ENCODE measurements at regions not wholly inside any gene's neighbourhood (a gene's known extent, or its start where the extent isn't known, plus 50 kb on each side); places are given as distances from the start of the nearest gene placed in this dataset.
"Not testable (repeated sequence)": the region's sequence is repeated elsewhere in the genome, so short reads cannot be mapped to it uniquely, and the experiment has no call there.

DNA sequence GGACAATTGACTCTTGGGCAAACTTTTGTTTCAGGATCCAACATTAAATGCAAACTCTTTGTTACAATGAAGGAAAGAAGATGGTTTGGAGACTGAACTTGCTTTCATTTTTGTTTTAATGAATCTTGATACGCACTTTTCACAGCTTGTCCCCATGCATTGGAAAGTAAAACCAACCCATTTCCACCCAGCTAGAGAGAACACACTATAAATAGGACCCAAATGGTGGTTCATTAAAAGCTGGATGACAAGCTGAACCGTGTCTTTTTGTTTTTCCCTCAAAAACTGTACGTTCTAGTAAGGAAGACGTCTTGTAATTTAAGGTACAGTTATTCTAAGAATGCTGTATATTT is 95.3 kb upstream of the EGFL6 start:
- no peak for DNase-seq

DNA sequence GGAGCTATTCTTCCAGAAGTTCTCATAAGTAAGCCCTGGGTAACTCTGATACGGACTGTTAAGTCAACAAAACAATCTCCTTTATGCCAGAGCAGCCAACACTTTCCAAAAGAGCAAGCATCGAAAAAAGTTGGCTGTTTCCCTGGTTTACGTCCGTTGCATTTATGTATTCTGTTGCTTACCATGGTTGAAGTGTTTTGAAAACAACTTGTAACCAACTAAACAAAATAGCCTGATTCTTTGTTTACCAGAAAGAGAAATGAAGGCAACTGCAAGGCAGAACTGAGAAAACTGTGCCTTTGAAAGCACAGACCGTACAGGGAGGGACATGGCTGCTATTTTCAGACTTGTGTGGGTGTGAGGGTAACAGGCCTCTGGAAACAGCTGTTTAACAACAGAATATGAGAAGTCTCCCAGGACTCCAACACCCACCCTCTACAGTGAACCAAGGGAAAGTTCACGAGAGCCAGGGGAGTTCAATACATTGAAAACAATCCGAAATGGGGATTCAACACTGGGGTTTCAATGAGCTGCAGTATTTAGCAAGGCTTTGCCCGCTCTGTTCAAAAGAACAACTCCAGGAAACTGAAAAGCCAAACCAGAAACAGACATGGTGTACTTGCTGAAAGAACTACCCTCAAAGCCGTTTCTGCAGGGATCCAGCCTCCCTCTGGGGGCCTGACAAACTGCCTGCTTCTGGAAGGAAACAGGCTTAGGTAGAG is 95.8 kb upstream of the EGFL6 start:
- no peak for DNase-seq

DNA sequence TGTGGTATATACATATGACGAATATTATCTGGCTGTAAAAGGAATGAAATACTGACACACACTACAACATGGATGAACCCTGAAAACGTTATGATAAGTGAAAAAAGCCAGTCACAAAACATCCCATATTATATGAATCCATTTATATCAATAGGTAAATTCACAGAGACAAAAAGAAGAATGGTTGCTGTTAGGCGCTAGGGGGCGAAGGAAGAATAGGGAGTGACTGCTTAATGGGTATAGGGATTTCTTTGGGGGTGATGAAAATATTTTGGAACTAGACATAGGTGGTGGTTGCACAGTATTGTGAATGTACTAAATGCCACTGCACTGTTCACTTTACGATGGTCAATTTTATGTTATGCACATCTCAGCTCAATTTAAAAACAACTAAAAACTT is 96.4 kb upstream of the EGFL6 start:
- no peak for DNase-seq

DNA sequence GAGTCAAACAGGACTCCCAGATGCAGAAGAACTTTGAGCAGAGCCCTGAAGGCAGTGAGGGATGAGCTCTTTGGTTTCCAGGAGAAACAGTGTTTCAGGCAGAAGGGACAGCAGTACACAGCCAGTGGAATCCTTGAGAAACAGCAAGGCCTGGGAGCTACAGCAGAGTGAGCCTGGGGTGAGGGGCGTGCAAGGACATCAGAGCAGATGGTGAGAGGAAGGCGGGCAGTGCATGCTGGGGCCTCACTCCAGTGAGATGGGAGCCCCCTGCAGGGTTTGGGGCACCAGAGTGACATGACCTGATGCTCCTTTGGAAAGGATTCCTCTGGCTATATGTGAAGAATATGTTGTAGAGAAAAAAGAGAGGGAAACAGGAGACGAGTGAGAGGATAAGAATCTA is 98.1 kb upstream of the EGFL6 start:
- no peak for DNase-seq

DNA sequence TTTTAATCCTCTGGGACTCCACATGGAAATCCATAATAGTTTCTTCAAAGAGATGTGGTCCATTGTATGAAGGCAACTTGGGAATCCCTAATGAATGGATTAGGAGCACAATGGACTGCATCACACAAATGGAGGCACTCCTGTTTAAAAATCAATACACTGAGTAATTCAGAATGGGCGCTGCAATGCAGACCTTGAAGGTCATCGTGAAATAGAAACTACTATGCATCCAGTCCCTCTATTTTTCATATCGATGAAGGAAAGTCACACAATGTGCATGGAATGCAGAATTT is 98.8 kb upstream of the EGFL6 start:
- no peak for DNase-seq

DNA sequence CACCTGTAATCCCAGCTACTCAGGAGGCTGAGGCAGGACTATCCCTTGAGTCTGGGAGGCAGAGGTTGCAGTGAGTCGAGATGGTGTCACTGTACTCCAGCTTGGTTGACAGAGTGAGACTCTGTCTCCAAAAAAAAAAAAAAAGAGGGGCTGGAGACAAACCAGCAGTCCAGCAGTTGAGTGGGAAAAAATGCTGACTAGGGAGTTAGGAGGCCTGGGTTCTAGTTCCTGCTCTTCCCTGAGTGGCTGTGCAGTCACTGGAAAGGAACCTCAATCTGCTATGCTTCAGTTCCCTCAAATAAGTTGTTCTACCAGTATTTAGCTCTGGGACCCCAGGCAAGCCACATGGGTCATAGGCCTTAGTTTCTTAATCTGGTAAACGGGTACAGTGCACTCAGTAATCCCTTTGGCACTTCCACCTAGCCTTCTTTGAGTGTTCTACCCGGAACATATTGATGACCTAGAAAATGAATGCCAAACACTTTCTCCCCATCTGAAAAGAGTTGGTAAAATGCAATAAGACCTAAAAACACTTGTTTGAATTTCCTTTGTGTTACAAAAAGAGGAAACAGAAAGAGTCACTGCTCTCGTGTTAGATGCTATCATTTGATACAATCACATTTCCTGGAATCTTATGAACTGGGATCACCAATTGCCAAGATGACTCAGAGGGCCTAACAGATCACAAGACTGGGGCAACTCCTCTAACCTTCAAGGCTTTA is 99.3 kb upstream of the EGFL6 start:
- no peak for DNase-seq

DNA sequence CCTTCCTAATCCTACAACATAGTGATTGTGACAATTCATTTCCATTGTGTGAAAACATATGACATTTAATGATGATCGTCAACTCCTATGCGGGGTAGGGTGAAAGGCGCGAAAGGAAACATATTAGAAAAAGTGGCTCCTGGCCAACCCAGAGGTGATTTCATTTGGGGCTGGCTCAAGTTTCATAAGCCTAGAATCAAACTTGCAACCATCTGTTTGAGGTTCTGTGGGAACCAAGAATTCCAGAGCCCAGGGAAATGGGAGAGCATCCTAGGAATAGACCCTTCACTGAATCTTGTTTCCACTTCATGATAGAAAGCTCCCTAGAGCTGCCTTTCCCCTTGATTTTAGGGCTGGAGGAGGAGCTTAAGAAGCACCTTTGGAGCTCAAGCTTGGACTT is 101.3 kb upstream of the EGFL6 start:
- DNase-seq = no peak

DNA sequence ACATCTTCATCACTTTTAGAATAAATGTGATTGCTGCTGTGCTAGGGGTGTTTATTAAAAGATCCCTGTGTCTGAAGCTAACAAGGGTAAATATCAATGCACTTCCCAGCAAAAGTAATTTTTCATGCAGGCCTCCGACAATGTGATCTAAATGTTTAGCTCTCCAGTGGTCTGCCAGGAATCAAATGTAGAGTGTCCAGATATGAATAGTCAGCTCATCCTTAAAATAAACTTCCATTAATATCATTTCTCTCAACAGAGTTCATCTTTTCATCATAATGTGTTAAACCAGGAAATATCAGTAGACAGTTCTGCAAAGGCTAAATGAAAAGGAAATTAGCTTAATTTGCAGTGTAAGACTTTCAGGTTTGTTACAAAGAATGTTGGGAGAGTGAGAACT is 102.2 kb upstream of the EGFL6 start:
- DNase-seq = no peak

DNA sequence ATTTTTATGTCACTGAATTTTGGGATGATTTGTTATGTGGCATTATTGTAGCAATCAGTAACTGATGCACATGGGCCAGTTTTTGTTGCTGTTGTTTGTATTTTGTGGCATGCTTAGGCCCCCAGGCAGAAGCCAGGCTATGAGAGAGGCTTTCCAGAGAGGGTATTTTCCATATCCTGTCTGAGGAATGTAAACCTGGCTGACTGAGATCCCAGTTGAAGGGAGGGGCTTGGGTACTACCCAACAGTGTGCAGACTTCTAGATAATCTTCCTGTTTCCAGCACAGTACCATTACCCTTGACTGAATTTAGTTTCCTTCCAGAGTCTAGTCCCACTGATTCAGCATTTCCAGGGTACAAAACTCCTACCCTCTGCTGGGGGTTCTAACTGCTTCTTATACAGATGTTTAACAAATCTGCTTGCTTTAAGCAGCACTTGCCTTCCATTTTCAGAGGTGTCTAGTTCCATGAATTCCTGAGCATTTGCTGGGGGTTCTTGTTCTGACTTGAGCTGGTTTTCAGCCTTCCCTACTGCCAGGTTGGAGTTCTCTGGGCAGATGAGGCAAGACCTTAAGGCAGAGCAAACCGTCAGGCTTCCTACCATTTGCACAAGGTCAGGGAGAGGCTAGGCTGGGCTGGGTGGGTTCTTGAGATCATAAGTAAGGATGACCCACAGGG is 104.7 kb upstream of the EGFL6 start:
- no peak for DNase-seq

DNA sequence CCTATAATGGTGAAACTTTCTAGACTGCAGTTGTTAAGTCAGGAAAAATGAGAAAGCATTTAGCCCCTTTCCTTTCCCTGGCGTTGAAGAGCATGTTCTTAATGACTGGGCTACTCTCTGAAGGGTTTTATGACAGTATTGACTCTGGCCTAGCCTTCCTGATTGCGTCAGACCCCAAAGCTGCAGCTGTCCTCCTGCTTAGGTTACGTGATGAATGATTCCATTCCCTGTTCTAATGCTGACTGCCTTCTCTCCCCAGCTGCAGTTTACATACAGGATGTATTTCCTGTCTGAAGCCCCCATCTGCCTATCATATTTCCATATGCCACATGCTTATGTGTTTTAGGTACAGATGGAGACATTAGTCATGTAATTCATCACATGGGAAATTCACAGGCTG is 105.8 kb upstream of the EGFL6 start:
- peak; percentile 65 for DNase-seq

DNA sequence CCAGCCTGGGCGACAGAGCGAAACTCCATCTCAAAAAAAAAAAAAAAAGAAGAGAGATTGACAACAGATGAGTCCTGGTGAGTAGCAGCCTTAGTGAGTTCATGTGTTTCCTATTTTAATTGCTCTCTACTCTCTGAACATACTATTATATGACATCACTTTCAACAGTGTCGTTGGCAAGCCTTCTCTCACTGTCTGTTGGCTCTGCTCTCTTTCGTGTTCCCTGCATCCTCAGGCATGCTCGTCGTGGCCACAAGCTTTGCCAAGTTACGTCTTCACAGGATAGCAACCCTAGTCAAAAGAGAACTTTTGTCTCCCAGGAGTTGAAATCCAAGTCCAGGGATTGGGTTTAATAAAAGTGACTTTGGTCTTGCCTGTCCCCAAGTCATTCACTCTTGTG is 117.1 kb upstream of the EGFL6 start:
- DNase-seq = no peak

DNA sequence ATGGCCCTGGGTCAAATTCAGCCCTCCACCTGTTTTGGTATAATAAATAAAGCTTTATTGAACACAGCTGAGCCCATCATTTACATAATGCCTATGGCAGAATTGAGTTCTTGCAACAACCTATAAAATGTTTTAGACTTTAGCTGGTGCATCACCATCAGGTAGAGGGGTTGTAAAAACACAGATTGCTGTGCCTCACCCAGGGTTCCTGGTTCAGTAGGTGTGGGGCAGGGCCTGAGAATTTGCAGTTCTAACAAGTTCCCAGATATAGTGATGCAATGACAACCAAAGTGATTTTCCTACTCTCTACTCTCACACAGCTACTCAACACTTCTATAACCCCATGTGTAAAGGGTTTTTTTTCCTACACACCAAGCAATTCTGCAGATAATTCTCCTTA is 120.0 kb upstream of the EGFL6 start:
- DNase-seq = no peak

DNA sequence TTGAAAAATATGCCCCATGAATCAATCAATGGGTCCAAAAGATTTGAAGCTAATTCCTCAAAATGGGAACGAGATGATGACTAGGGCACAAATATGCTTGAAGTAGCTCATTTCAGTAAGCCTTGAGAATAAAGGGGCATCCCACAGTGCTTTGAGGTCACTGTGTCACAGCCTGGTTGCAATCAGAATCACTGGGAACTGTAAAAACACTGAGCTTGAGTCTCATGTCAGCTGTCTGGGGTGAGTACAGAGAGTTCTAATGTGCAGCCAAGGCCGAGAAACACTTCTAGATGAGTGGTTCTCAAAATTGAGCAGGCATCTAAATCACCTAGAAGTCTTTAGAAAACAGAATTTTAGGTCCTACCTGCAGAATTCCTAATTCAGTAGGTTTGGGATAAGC is 120.5 kb upstream of the EGFL6 start:
- DNase-seq = no peak

DNA sequence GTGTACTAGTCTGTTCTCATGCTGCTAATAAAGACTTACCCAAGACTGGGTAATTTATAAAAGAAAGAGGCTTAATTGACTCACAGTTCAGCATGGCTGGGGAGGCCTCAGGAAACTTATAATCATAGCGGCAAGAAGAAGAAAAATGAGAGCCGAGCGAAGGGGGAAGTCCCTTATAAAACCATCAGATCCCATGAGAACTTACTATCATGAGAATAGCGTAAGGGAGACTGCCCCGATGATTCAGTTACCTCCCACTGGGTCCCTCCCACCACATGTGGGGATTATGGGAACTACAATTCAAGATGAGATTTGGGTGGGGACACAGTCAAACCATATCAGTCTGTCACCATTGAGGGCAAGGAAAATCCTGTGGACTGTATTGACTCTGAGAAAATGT is 121.8 kb upstream of the ATXN3L start:
- not testable (repeated sequence) for DNase-seq

DNA sequence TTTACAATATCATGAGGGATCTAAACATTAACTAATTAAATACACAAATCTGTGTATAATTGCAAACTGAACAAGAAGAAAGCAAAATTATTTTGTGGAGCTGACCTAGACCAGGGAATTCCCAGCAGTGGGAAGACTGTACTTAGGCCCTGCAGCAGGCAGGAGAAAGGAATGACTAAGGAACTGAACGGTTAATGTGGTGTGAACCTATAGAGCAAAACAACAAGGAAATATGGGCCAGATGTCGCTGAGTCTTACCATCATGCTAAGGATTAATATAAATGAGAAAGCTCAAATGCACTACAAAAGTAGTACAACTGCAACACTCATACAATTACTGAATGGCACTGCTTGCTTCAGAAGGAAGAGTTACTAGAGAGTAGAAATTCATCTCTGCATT is 120.3 kb upstream of the ATXN3L start:
- no peak for DNase-seq

DNA sequence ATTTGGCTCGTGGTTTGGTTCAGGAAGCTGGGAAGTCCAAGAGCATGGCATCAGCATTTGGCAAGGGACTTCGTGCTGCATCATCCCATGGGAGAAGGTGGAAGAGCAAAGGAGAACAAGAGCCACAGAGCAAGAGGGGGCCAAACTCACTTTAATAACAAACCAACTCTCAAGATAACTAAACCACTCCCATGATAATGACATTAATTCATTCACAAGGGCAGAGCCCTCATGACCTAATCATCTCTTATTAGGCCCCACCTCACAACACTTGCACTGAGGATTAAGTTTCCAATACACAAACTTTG is 113.4 kb upstream of the ATXN3L start:
- no peak for DNase-seq

DNA sequence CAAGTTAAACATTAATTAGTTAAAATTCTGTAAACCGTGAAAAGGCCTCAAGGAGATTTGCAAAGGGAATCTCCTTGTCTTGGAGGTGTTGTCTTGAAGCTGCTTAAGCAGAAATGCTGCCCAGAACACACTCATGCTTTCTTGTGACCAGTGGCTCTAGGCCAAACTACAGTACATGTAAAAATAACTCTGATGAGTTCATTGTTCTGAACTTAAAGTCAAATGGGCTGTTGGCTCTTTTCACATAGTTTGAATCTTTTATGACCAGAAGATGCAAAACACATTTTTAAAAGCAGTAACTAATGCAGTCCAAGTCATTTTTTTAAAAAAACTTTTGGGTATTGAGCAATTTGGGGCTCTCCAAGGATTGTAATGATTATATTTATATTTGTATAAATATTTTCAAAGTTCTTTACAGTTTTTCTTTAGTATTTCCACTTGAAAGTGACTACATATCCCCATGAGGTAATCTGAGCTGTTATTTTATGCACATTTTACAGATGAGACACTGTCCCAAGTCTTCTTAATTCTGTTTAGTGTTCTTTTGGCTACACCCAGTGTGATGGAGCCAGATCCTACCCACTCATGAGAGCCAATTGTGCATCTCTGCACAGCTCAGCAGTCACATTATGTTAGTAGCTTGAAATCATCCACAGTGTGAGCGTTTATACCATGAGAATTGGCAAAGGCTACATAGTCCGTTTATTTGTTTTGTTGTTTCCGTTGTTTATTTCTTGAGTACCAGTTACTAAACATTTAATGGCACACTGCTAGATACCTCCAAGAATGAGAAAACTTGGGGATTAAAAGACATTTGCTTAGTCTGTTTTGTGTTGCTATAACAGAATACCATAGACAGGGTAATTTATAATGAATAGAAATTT is 112.8 kb upstream of the ATXN3L start:
- no peak for DNase-seq

DNA sequence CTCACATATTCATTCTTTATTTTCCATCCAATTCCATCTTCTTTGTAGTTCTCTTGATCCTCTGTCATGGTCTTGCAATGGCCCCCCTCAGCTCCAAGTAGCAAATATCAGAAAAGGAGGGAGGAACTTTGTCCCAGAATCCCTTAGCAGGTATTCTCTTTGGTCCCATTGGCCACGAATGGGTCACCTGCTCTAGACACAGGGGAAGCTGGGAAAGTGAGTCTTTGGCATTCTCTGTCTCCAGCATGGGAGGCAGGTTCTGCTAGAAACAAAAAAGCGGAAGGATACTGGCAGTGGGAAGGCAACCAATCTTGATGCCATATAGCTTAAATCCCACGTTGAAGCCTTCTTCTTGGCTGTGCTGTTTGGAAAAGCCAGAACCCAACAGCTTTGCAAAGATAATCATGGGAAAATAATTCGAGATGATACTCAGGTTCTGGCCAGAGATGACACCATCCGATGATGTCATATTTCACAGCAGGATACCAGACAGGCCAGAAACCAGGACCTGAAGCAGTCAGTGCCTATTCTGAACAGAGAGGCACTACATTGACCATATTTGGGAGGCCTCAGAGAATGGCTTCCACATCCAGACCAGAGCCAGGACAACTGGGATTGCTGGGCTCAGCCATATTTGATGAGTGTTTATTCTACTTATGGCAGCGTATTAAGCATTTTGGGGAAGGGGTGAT is 110.4 kb upstream of the ATXN3L start:
- no peak for DNase-seq

DNA sequence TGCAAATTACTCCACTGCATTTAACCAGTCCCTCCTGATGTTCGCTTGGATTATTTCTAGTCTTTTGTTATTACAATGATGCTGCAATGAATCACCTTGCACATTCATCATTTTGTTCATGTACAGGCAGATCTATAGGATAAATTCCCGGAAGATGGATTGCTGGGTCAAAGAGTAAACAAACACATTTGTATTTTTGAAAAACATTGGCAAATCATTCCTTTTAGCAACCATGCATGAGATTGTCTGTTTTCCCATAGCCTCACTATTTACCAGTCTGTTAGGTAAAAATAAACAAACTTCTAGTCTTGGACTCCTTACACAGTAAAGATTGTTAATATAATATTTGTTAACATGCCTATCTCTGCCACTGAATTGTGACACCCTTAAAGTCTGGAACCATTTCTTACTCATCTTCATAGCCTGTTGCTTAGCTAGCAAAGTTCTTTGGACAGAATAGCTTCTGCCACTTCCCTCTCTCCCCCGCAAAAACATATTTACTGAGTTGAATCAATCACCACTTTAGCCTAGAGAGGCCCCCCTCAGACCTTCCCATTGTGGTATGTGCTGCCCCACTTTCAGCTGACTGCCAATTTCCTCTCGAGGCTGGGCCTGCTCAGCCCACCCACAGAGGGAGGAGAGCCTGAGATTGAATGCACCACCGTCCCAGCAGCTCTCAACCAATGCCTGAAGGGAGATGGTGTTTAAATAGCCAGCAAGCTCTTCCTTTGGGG is 108.4 kb upstream of the ATXN3L start:
- no peak for DNase-seq

DNA sequence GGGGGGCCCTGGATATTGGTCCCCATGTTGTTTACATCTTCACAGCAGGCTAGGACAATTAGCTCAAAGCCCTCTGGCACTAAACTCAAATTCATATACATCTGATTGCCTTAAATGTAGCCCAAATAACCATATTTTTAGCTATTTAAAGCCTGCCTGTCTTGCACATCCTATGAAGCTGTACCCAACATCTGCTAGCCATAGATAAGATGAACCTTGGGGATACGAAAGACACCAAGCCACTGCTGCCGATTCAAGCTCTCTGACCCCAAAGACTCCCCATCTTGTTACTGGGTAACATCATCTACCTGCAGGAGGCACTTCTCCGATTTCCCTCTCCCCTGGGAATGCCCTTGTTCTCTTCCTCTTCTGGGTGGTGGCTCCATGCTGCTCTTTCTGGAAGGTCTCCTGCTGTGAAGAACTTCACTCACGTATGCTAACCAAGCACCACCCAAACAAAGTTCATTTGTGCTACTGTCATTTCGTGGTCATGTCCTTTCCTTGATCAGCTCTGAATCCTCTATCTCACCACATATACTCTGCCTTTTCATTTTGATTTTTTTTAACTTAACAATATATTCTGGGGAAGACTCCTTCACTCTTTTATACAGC is 107.7 kb upstream of the ATXN3L start:
- no peak for DNase-seq

DNA sequence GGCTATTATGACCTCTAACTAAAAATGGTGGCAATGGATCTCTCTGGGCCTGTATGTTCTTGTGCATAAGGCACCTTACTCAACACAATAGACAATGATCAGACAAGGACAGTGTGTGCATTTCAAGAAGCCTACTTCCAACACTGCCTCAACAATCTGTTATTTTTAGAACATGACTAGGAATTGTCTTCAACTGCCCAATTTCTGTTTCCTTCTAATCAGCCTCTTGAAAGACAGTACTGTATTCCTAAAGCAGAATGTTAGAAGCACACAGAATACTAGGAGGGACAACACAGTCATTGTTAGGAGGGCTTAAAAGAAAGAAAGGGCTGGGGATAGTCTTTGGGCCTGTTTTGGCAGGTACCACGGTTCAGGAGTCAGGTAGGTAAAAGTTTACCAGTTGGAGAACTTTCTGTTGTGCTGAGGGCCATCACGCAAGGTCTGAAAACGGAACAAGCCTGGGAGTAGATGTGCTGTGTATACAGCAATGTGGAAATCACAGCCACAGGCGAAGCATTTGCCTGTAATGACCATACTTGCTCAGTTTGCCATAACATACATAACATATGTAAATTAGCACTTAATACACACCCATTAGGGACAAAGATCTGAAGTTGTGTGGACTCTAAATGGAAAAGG is 100.8 kb upstream of the ATXN3L start:
- DNase-seq = no peak

DNA sequence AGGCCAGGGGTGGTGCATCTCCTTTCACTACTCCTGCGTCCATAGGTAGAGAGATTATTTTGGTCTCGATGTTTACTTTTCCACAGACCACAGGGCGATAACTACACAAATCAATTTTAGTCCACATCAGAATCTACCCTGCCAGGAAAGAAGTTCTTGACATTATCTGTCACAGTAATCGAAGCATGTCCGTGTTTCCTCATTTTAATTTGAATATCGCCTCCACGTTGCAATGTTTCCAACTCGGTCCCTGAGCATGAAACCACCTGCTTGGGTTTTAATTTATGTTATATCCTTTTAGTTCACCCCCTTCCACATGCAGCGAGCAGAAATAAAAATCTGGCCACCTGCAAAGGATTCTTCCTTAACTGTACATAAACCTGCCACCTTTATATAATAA is 100.1 kb upstream of the ATXN3L start:
- DNase-seq = no peak
